HG03108 (cell line): ENCODE measurements at regions not wholly inside any gene's neighbourhood (a gene's known extent, or its start where the extent isn't known, plus 50 kb on each side); places are given as distances from the start of the nearest gene placed in this dataset.
A peak's percentile ranks its signal among the peaks of the same experiment; 100 is the strongest.

Experiments used
- ATAC-seq: cut with Tn5 transposase; IDR thresholded peaks from one replicate; pipeline ENCODE4 v1.9.1; 2021; ENCODE audit warnings: moderate library complexity; ENCODE audit not compliant: unreplicated experiment

- ATAC-seq: no peak
Observed at GRCh38 chr2:155442088-155442487, 743.6 kb downstream of the KCNJ3 start.

GRCh38 chr2:155431004-155431507 lies 732.6 kb downstream of the KCNJ3 start:
- no peak for ATAC-seq

DNA sequence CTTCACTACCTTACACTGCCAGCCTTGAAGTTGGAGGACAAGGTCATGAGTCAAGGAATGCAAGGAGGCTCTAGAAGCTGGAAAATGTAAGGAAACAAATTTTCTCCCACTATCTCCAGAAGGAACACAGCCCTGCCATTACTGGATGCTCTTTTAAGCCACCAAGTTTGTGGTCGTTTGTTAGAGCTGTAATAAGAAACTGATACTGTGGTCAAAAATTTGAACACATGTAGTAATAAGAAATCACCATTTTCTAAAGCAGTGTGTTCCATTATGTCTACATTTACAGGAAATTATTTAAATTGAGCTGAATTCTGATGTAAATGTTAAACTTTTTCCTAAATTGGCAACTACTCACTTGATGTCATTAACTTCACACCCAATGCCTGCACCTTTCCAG lies 729.0 kb downstream of the KCNJ3 start:
- ATAC-seq: no peak

DNA sequence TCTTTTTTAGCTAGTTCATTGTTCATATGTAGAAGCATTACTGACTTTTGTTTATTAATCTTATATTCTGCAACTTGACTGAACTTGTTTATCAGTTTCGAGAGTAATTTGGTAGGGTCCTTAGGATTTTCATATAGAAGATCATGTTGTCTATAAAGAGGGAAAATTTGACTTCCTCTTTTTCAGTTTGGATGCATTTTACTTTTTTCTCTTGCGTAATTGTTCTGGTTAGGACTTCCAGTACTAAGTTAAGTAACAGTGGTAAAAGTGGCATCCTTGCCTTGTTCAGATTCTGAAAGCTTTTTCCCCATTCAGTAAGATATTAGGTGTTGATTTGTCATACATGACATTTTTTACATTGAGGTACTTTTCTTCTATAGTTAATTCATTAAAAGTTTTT lies 726.0 kb downstream of the KCNJ3 start:
- no peak for ATAC-seq

DNA sequence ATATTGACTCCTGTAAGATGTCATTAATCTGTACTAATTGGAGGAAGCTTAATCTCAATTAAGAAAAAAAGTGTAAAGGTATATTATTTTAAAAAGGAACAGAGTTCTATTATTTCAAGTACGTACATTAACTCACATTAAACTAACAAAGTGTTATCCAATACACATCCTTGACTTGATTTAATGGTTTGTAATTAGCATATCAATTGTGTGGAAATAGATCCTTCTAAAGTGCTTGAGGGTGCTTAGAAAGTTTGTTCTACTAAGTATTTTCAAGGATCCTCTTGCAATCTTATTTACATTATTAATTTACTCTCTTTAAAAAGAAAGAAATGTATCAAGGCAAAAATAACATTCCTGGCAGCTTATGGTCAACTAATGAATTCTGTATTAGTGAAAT lies 720.3 kb downstream of the KCNJ3 start:
- no peak for ATAC-seq

GRCh38 chr2:155412598-155412997 lies 714.1 kb downstream of the KCNJ3 start:
- peak; percentile 61 for ATAC-seq

- ATAC-seq: no peak
Observed at GRCh38 chr2:155404433-155405002, 706.0 kb downstream of the KCNJ3 start.

- ATAC-seq: no peak
Observed at GRCh38 chr2:155393406-155393805, 694.9 kb downstream of the KCNJ3 start.

DNA sequence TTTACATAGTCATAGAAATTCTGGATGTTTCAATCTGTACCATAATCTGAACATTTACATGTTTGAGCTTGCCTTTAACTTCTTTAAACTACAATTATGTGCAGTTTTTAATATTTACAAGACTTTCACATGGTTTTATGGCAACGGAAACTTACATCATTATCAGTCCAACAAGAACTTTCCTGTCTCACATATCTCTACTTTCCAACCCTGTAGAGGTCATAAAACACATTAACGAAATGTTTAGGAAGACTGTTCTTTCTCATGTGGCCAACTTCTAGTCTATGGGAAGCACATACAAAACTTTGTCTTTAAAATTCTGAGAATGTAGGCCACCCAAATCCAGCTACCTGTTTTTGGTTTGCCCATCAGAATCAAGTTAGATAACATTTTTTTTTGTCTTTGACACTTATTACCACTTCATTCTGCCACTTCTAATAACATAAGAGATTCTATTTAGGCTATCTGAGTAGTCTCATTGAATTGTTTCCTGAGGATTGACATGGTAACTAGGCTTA lies 693.2 kb downstream of the KCNJ3 start:
- no peak for ATAC-seq

GRCh38 chr2:155389224-155389623 lies 690.7 kb downstream of the KCNJ3 start:
- no peak for ATAC-seq

- no peak for ATAC-seq
Observed at GRCh38 chr2:155384555-155385123, 686.1 kb downstream of the KCNJ3 start.

DNA sequence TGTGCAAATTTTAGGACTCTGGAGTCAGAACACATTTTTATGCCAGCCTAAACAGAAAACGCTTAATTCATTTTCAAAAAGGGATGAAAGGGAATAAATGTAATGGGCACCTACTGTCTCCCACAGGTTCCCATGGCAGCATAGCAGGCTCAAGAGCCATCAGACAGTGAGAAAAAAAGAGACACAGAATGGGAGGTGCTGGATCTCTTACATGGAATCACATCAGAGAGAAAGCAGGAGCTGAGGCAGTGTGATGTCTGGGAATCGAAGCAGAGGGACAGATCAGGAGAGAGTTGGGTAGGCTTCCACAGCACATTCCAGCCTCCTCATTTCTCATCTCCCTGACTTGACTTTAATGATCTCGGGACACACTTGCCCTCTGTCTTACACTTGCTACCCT lies 684.3 kb downstream of the KCNJ3 start:
- no peak for ATAC-seq

GRCh38 chr2:155381436-155381835 lies 682.9 kb downstream of the KCNJ3 start:
- ATAC-seq: no peak

DNA sequence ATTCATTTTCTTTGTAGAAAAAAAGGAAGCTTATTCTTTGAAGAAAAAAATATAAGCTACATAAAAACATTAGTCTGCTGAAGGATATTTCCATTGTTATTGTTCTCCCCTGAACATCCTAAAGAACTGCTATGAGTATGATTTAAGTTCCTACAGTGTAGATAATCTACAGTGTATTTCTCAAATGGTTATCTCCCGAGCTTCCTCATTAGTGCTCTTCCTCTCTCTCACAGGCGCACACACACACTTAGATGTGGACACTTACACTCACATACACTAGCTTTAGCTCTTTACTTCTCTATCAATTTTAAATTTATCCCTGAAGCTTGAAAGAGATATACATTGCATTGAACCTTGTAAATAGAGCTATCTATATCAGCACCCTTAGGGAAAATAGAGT lies 681.0 kb downstream of the KCNJ3 start:
- ATAC-seq: no peak

DNA sequence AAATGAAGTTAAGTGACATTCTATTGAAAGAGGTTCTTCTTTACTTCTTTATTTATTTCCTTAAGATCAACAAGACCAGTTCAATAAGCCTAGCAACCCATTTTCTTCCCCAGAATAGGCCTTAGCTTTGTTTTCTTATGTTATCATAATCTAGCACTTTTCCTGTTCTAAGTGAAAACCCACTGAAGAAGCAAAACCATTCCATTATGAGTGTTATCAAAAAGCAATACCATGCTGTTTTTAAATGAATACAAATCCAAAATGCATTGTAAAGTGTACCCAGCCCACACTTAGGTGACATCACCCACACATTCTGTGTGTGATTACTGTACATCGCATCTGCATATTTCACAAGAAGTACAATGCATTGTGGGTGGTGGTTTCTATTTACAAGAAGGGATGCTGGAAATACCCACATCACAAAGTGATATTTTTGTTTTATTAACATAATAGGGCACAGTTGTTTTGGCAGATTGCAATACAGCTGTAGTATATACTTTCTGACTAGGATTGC lies 679.5 kb downstream of the KCNJ3 start:
- no peak for ATAC-seq

- no peak for ATAC-seq
Observed at GRCh38 chr2:155377266-155377680, 678.8 kb downstream of the KCNJ3 start.

GRCh38 chr2:155372969-155373368 lies 674.5 kb downstream of the KCNJ3 start:
- no peak for ATAC-seq

- ATAC-seq: no peak
Observed at GRCh38 chr2:155368934-155369333, 670.4 kb downstream of the KCNJ3 start.

DNA sequence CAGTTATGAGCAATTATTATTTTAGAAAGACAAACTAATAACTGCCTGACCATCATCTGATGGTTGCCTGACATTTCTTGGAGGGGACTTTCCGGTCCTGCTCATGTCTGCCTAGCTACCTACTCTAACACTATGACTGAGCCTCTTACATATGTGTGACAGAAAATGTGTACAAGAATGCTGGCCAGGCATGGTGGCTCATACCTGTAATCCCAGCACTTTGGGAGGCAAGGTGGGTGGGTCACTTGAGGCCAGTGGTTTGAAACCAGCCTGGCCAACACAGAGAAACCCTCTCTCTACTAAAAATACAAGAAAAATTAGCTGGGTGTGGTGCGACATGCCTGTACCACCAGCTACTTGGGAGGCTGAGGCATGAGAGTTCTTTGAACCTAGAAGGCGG lies 666.3 kb downstream of the KCNJ3 start:
- no peak for ATAC-seq

- no peak for ATAC-seq
Observed at GRCh38 chr2:155363349-155363888, 664.9 kb downstream of the KCNJ3 start.

DNA sequence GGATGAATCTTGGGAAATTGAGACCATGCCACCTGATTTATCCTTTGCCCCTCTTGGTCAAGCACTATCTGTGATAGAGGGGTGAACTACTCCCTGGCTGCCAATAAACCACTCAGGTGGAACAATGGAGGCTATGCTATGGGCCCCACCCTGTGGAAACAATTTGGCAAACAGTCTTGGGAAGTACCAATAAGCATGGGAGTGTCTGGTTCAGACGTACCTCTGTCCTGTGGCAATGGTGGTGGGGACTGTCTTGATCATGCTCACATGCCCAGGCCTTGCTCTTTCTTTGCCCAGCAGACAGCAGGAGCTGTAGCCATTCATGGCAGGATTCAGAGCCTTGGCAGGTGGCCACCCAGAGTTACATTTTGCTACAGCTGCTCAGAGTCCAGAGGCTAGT lies 658.7 kb downstream of the KCNJ3 start:
- ATAC-seq: no peak

- no peak for ATAC-seq
Observed at GRCh38 chr2:155356250-155356649, 657.8 kb downstream of the KCNJ3 start.
